GM10266 (cell line): ENCODE measurements at regions not wholly inside any gene's neighbourhood (a gene's known extent, or its start where the extent isn't known, plus 50 kb on each side); places are given as distances from the start of the nearest gene placed in this dataset.

Source experiments
- DNase-seq: peaks from one replicate; pipeline ENCODE4 v3.0.0; 2012; ENCODE audit errors: extremely low spot score
- CTCF ChIP-seq: IDR thresholded peaks from 2 replicates; pipeline ENCODE4 v1.5.1; 2012; ENCODE audit warnings: mild to moderate bottlenecking, low read depth; ENCODE audit not compliant: control insufficient read depth, insufficient read depth; ENCODE audit errors: missing control alignments

- no peak for DNase-seq
- no peak for TF ChIP-seq CTCF
These were observed 201.1 kb upstream of the COL3A1 start for GRCh38 chr2:188773075-188773474.

GRCh38 chr2:188776634-188777033 is 197.5 kb upstream of the COL3A1 start:
- no peak for TF ChIP-seq CTCF
- DNase-seq, result no peak

GRCh38 chr2:188784269-188784762 is 189.9 kb upstream of the COL3A1 start:
- no peak for DNase-seq
- TF ChIP-seq CTCF, result no peak

- no peak for DNase-seq
- TF ChIP-seq CTCF, result no peak
These were observed 189.1 kb upstream of the COL3A1 start for GRCh38 chr2:188785061-188785460.

- TF ChIP-seq CTCF, result no peak
- DNase-seq, result no peak
These were observed 188.7 kb upstream of the COL3A1 start for GRCh38 chr2:188785490-188785889.

GRCh38 chr2:188786368-188786841 is 187.8 kb upstream of the COL3A1 start:
- TF ChIP-seq CTCF, result no peak
- DNase-seq, result no peak

GRCh38 chr2:188787021-188787657 is 187.0 kb upstream of the COL3A1 start:
- no peak for TF ChIP-seq CTCF
- no peak for DNase-seq
